Liver (tissue), 8 donors: ENCODE measurements at regions not wholly inside any gene's neighbourhood (a gene's known extent, or its start where the extent isn't known, plus 50 kb on each side); places are given as distances from the start of the nearest gene placed in this dataset.

Source experiments
- DNase-seq: peaks from one replicate; pipeline ENCODE4 v3.0.0-alpha.2; 2017; ENCODE audit warnings: low spot score
- H3K27ac ChIP-seq, 2 donors: one replicate each; pipeline ENCODE4 v1.7.0; 2013; ENCODE audit warnings: inconsistent platforms in 2 of 2, low read length in 2 of 2, control low read depth in 1 of 2, low read depth in 1 of 2, mild to moderate bottlenecking in 1 of 2
- H3K27me3 ChIP-seq, 4 donors: one replicate each; pipeline versions ENCODE4 v1.6.1 to v1.7.0; 2013; ENCODE audit warnings: low read length in 3 of 4, inconsistent platforms in 1 of 4, mild to moderate bottlenecking in 1 of 4, moderate library complexity in 1 of 4; ENCODE audit not compliant: control insufficient read depth in 4 of 4, insufficient read depth in 4 of 4
- H3K36me3 ChIP-seq, 4 donors: one replicate each; pipeline versions ENCODE4 v1.6.1 to v1.7.0; 2013; ENCODE audit warnings: low read length in 3 of 4, mild to moderate bottlenecking in 3 of 4, low read depth in 1 of 4, moderate library complexity in 1 of 4; ENCODE audit not compliant: control insufficient read depth in 4 of 4, insufficient read depth in 3 of 4
- H3K4me1 ChIP-seq, 4 donors: one replicate each; pipeline versions ENCODE4 v1.6.1 to v1.7.0; 2013; ENCODE audit warnings: low read length in 3 of 4, mild to moderate bottlenecking in 3 of 4, moderate library complexity in 1 of 4; ENCODE audit not compliant: control insufficient read depth in 4 of 4, insufficient read depth in 4 of 4
- H3K4me3 ChIP-seq, 3 donors: one replicate each; pipeline versions ENCODE4 v1.6.1 to v1.7.0; 2013; ENCODE audit warnings: low read length in 3 of 3, control low read depth in 1 of 3, low read depth in 1 of 3, mild to moderate bottlenecking in 1 of 3
- H3K9ac ChIP-seq, 2 donors: one replicate each; pipeline ENCODE4 v1.7.0; 2013; ENCODE audit warnings: low read length in 2 of 2, mild to moderate bottlenecking in 2 of 2, moderate library complexity in 2 of 2, control low read depth in 1 of 2, low read depth in 1 of 2
- H3K9me3 ChIP-seq, 4 donors: one replicate each; pipeline versions ENCODE4 v1.6.1 to v1.7.0; 2013; ENCODE audit warnings: low read length in 3 of 4; ENCODE audit not compliant: control insufficient read depth in 4 of 4
- EGR1 ChIP-seq, 2 donors: IDR thresholded peaks; 2 replicates each; pipeline ENCODE4 v1.6.1; 2016 to 2018; ENCODE audit warnings: antibody characterized with exemption in 2 of 2, low read depth in 2 of 2
- FOXA1 ChIP-seq: IDR thresholded peaks from 2 replicates; pipeline ENCODE4 v1.6.1; 2016; ENCODE audit warnings: antibody characterized with exemption
- FOXA2 ChIP-seq: IDR thresholded peaks from 2 replicates; pipeline ENCODE4 v1.6.1; 2016; ENCODE audit warnings: antibody characterized with exemption
- GABPA ChIP-seq, 2 donors: IDR thresholded peaks in 1 of 2; conservative IDR thresholded peaks in 1 of 2; 2 replicates each; pipeline ENCODE4 v1.6.1; 2016; ENCODE audit warnings: antibody characterized with exemption in 2 of 2, mild to moderate bottlenecking in 1 of 2, moderate library complexity in 1 of 2
- HNF4A ChIP-seq, 2 donors: conservative IDR thresholded peaks; 2 replicates each; pipeline ENCODE4 v1.6.1; 2016; ENCODE audit warnings: antibody characterized with exemption in 2 of 2, mild to moderate bottlenecking in 2 of 2
- HNF4G ChIP-seq: IDR thresholded peaks from 2 replicates; pipeline ENCODE4 v1.6.1; 2016; ENCODE audit warnings: antibody characterized with exemption
- JUND ChIP-seq, 2 donors: IDR thresholded peaks; 2 replicates each; pipeline ENCODE4 v1.6.1; 2016; ENCODE audit warnings: antibody characterized with exemption in 2 of 2
- NR2F2 ChIP-seq: IDR thresholded peaks from 2 replicates; pipeline ENCODE4 v1.6.1; 2016; ENCODE audit warnings: antibody characterized with exemption
- RAD21 ChIP-seq, 2 donors: IDR thresholded peaks; 2 replicates each; pipeline ENCODE4 v1.6.1; 2016; ENCODE audit warnings: antibody characterized with exemption in 2 of 2, mild to moderate bottlenecking in 2 of 2
- RXRA ChIP-seq, 2 donors: IDR thresholded peaks; 2 replicates each; pipeline ENCODE4 v1.6.1; 2017 to 2018; ENCODE audit warnings: antibody characterized with exemption in 2 of 2, mild to moderate bottlenecking in 1 of 2
- SP1 ChIP-seq: IDR thresholded peaks from 2 replicates; pipeline ENCODE4 v1.6.1; 2018; ENCODE audit warnings: antibody characterized with exemption, mild to moderate bottlenecking
- TAF1 ChIP-seq: conservative IDR thresholded peaks from 2 replicates; pipeline ENCODE4 v1.6.1; 2016; ENCODE audit warnings: antibody characterized with exemption, mild to moderate bottlenecking
- YY1 ChIP-seq: IDR thresholded peaks from 2 replicates; pipeline ENCODE4 v1.6.1; 2016; ENCODE audit warnings: antibody characterized with exemption, mild to moderate bottlenecking
- WGBS: extraction: QIAGEN DNeasy Blood & Tissue Kit; methylation state at CpG from one replicate; pipeline ENCODE4 v1.1.7; 2013; 5-methylcytosine and 5-hydroxymethylcytosine counted together
- TF ChIP-seq, protein P1 (sequence below): IDR thresholded peaks from 2 replicates; pipeline ENCODE4 v1.6.1; 2016; ENCODE audit warnings: antibody characterized with exemption
- TF ChIP-seq, protein P2 (sequence below): IDR thresholded peaks from 2 replicates; pipeline ENCODE4 v1.6.1; 2016; ENCODE audit warnings: antibody characterized with exemption
- TF ChIP-seq, protein P3 (sequence below): IDR thresholded peaks from 2 replicates; pipeline ENCODE4 v1.6.1; 2016; ENCODE audit warnings: antibody characterized with exemption, mild to moderate bottlenecking
- TF ChIP-seq, protein P4 (sequence below): IDR thresholded peaks from 2 replicates; pipeline ENCODE4 v1.6.1; 2016; ENCODE audit warnings: antibody characterized with exemption
- TF ChIP-seq, protein P5 (sequence below): fragments of 150-350 bp; IDR thresholded peaks from 2 replicates; pipeline ENCODE4 v1.5.1; 2017; ENCODE audit warnings: improper control_type of control experiment, low read depth, low read length; ENCODE audit not compliant: missing input control
- donor health status: healthy.
- donor health status: healthy.
- donor health status: healthy.
- donor health status: healthy.
- donor health status: healthy.

DNA sequence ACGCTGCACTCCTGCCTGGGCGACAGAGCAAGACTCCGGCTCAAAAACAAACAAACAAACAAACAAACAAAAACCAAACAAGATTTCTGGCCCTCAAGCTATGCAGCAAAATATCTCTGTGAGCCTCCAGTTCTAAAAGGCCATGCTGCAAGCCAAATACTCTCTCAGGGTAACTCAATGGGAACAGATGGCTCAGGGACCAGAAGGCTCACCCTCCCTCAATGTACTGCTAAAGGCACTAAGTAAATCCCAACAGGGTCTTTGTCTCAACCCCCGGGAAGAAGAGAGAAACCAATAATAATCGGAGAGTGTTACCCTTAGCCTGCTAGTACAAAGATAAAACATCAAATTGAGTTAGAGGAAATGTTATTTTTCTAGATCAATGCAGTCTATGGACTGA is 119.7 kb upstream of the ZC3H12C start:
- no peak overlapping the region for H3K9ac ChIP-seq
- no peak for DNase-seq
- no peak overlapping the region for H3K27ac ChIP-seq
- TF ChIP-seq SP1 (no peak), GABPA (IDR thresholded peaks at IDR 0.05 in 1 of 2, conservative IDR thresholded peaks at IDR 0.05 in 1 of 2) (no peak), HNF4A (conservative IDR thresholded peaks at IDR 0.05) (no peak), NR2F2 (no peak), RAD21 (IDR thresholded peaks at IDR 0.05) (no peak), HNF4G (no peak), FOXA2 (no peak), FOXA1 (no peak), JUND (IDR thresholded peaks at IDR 0.05) (no peak), YY1 (no peak), EGR1 (IDR thresholded peaks at IDR 0.05; ENCODE audit: low read depth in 2 of 2) (no peak), RXRA (IDR thresholded peaks at IDR 0.05) (no peak), TAF1 (no peak)
- TF ChIP-seq, protein P1, sequence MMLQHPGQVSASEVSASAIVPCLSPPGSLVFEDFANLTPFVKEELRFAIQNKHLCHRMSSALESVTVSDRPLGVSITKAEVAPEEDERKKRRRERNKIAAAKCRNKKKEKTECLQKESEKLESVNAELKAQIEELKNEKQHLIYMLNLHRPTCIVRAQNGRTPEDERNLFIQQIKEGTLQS = no peak
- TF ChIP-seq, protein P2, sequence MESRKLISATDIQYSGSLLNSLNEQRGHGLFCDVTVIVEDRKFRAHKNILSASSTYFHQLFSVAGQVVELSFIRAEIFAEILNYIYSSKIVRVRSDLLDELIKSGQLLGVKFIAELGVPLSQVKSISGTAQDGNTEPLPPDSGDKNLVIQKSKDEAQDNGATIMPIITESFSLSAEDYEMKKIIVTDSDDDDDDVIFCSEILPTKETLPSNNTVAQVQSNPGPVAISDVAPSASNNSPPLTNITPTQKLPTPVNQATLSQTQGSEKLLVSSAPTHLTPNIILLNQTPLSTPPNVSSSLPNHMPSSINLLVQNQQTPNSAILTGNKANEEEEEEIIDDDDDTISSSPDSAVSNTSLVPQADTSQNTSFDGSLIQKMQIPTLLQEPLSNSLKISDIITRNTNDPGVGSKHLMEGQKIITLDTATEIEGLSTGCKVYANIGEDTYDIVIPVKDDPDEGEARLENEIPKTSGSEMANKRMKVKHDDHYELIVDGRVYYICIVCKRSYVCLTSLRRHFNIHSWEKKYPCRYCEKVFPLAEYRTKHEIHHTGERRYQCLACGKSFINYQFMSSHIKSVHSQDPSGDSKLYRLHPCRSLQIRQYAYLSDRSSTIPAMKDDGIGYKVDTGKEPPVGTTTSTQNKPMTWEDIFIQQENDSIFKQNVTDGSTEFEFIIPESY = no peak
- TF ChIP-seq, protein P3, sequence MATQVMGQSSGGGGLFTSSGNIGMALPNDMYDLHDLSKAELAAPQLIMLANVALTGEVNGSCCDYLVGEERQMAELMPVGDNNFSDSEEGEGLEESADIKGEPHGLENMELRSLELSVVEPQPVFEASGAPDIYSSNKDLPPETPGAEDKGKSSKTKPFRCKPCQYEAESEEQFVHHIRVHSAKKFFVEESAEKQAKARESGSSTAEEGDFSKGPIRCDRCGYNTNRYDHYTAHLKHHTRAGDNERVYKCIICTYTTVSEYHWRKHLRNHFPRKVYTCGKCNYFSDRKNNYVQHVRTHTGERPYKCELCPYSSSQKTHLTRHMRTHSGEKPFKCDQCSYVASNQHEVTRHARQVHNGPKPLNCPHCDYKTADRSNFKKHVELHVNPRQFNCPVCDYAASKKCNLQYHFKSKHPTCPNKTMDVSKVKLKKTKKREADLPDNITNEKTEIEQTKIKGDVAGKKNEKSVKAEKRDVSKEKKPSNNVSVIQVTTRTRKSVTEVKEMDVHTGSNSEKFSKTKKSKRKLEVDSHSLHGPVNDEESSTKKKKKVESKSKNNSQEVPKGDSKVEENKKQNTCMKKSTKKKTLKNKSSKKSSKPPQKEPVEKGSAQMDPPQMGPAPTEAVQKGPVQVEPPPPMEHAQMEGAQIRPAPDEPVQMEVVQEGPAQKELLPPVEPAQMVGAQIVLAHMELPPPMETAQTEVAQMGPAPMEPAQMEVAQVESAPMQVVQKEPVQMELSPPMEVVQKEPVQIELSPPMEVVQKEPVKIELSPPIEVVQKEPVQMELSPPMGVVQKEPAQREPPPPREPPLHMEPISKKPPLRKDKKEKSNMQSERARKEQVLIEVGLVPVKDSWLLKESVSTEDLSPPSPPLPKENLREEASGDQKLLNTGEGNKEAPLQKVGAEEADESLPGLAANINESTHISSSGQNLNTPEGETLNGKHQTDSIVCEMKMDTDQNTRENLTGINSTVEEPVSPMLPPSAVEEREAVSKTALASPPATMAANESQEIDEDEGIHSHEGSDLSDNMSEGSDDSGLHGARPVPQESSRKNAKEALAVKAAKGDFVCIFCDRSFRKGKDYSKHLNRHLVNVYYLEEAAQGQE = no peak
- TF ChIP-seq, protein P4, sequence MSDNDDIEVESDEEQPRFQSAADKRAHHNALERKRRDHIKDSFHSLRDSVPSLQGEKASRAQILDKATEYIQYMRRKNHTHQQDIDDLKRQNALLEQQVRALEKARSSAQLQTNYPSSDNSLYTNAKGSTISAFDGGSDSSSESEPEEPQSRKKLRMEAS = no peak
- TF ChIP-seq, protein P5, sequence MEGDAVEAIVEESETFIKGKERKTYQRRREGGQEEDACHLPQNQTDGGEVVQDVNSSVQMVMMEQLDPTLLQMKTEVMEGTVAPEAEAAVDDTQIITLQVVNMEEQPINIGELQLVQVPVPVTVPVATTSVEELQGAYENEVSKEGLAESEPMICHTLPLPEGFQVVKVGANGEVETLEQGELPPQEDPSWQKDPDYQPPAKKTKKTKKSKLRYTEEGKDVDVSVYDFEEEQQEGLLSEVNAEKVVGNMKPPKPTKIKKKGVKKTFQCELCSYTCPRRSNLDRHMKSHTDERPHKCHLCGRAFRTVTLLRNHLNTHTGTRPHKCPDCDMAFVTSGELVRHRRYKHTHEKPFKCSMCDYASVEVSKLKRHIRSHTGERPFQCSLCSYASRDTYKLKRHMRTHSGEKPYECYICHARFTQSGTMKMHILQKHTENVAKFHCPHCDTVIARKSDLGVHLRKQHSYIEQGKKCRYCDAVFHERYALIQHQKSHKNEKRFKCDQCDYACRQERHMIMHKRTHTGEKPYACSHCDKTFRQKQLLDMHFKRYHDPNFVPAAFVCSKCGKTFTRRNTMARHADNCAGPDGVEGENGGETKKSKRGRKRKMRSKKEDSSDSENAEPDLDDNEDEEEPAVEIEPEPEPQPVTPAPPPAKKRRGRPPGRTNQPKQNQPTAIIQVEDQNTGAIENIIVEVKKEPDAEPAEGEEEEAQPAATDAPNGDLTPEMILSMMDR = no peak
- peaks cover 0 to 3% (median 0%) of the 10 kb centered on the region in 4 donors for H3K4me1 ChIP-seq
- H3K36me3 ChIP-seq = no peaks in the 10 kb centered on the region
- H3K27me3 ChIP-seq = no peaks in the 10 kb centered on the region
- WGBS = 85% methylated on average over 5 of the region's 5 CpGs
- no peaks in the 10 kb centered on the region for H3K9me3 ChIP-seq
- H3K4me3 ChIP-seq = no peak overlapping the region

DNA sequence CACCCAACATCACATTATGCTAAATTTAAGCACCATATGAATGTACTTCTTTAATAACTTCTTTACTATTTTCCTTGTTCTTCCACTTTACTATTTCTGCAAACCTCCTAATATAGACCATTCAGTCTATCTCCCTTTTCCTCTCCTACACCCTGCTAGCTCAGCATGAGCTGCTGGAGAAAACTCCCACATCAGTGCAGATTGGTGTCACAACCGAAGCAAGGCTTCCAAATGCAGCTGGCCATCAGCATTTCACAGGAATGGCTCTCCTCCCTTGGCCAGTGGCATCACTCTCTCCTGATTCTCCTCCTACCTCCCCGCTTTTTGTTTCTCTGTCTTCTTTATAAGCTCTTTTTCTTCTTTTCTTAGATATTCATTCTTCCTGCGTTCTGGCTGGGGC is 118.7 kb upstream of the ZC3H12C start:
- no peak overlapping the region for H3K27ac ChIP-seq
- no peak for DNase-seq
- no peak overlapping the region for H3K9ac ChIP-seq
- H3K4me3 ChIP-seq = no peak overlapping the region
- WGBS = 78% methylated on average over 3 of the region's 3 CpGs
- no peaks in the 10 kb centered on the region for H3K36me3 ChIP-seq
- peaks cover 0 to 3% (median 0%) of the 10 kb centered on the region in 4 donors for H3K4me1 ChIP-seq
- H3K9me3 ChIP-seq = no peaks in the 10 kb centered on the region
- H3K27me3 ChIP-seq = no peaks in the 10 kb centered on the region
- TF ChIP-seq, protein P4 = no peak
- TF ChIP-seq, protein P2 = no peak
- TF ChIP-seq, protein P3 = no peak
- TF ChIP-seq SP1 (no peak), YY1 (no peak), EGR1 (IDR thresholded peaks at IDR 0.05; ENCODE audit: low read depth in 2 of 2) (no peak), TAF1 (no peak), RXRA (IDR thresholded peaks at IDR 0.05) (no peak), HNF4G (no peak)
